A549 (cell line): ENCODE measurements at regions not wholly inside any gene's neighbourhood (a gene's known extent, or its start where the extent isn't known, plus 50 kb on each side); places are given as distances from the start of the nearest gene placed in this dataset.

Source experiments
- ATAC-seq, 2 experiments: fragments of 200-7000 bp in 1 of 2; fragments of >200 bp in 1 of 2; cut with Nextera tagmentation in 1 of 2; cut with Tn5 transposase in 1 of 2; 3 replicates each; pipeline versions ENCODE4 v1.8.0 to v1.9.1; 2018 to 2020; ENCODE audit warnings: mild to moderate bottlenecking in 1 of 2, moderate library complexity in 1 of 2
- CTCF ChIA-PET: fragments of 300-600 bp; sonication (Branson Sonifier 250); formaldehyde crosslinking; extraction: SDS; loops from one replicate; lab custom pipeline; 2021; ENCODE audit warnings: antibody characterized with exemption, inconsistent platforms; lab: Yijun Ruan, JAX
- POLR2A ChIA-PET: fragments of 350-600 bp; formaldehyde crosslinking; extraction: SDS; loops from one replicate; lab custom pipeline; 2021; ENCODE audit warnings: antibody characterized with exemption, inconsistent platforms; lab: Yijun Ruan, JAX
- DNase-seq, 2 experiments: peaks; one replicate each; pipeline versions ENCODE4 v3.0.0 to v3.0.0-alpha.2; 2011 to 2016; ENCODE audit warnings: low read depth in 1 of 2, low spot score in 1 of 2
- FAIRE-seq: peaks from 2 replicates; lab custom pipeline; 2011; peaks lifted over from hg19 to GRCh38; lab: Jason Lieb, UNC
- H3K27ac ChIP-seq, 2 experiments: fragments of >200 bp; sonication (Bioruptor Twin); formaldehyde crosslinking; 3 replicates each; pipeline ENCODE4 v1.5.1; 2016 to 2017
- H3K4me1 ChIP-seq: fragments of >200 bp; sonication (Bioruptor Twin); formaldehyde crosslinking; 3 replicates; pipeline ENCODE4 v1.6.1; 2016
- H3K4me2 ChIP-seq: fragments of >200 bp; sonication (Bioruptor Twin); formaldehyde crosslinking; 3 replicates; pipeline ENCODE4 v1.6.1; 2016
- H3K4me3 ChIP-seq: fragments of >200 bp; sonication (Bioruptor Twin); formaldehyde crosslinking; 3 replicates; pipeline ENCODE4 v1.5.1; 2016
- H3K9me3 ChIP-seq: fragments of >200 bp; sonication (Bioruptor Twin); formaldehyde crosslinking; 3 replicates; pipeline ENCODE4 v1.6.1; 2016
- CBX2 ChIP-seq: fragments of 200-600 bp; sonication (generic); IDR thresholded peaks from 2 replicates; pipeline ENCODE4 v1.6.1; 2016; ENCODE audit warnings: low read depth, mild to moderate bottlenecking, borderline replicate concordance
- CBX8 ChIP-seq: fragments of 200-600 bp; sonication (generic); IDR thresholded peaks from 2 replicates; pipeline ENCODE4 v1.6.1; 2016
- CHD2 ChIP-seq: fragments of 150-350 bp; IDR thresholded peaks from 2 replicates; pipeline ENCODE4 v1.6.1; 2014; ENCODE audit warnings: low read length; ENCODE audit not compliant: partially characterized antibody
- CHD4 ChIP-seq: fragments of 200-600 bp; sonication (generic); IDR thresholded peaks from 2 replicates; pipeline ENCODE4 v1.6.1; 2016; ENCODE audit warnings: antibody characterized with exemption, mild to moderate bottlenecking, borderline replicate concordance
- EHF ChIP-seq: fragments of 250-450 bp; sonication (Bioruptor Pico); IDR thresholded peaks from 2 replicates; pipeline ENCODE4 v1.5.0; 2020; ENCODE audit warnings: mild to moderate bottlenecking
- EHMT2 ChIP-seq: fragments of 200-600 bp; sonication (generic); IDR thresholded peaks from 2 replicates; pipeline ENCODE4 v1.6.1; 2016; ENCODE audit warnings: antibody characterized with exemption, low read depth, mild to moderate bottlenecking, moderate library complexity
- ELK1 ChIP-seq: fragments of 150-350 bp; IDR thresholded peaks from 2 replicates; pipeline ENCODE4 v1.6.1; 2014; ENCODE audit warnings: low read depth, mild to moderate bottlenecking, low read length
- ESRRA ChIP-seq: fragments of 150-350 bp; IDR thresholded peaks from 2 replicates; pipeline ENCODE4 v1.6.1; 2014; ENCODE audit warnings: mild to moderate bottlenecking, low read length, borderline replicate concordance
- FOSL2 ChIP-seq, 2 experiments: fragments of 450-650 bp in 1 of 2; fragments of >200 bp in 1 of 2; sonication (Bioruptor Twin) in 1 of 2; formaldehyde crosslinking; IDR thresholded peaks; 2 replicates each; pipeline versions ENCODE4 v1.5.0 to v1.6.1; 2016 to 2020; ENCODE audit warnings: mild to moderate bottlenecking in 1 of 2, moderate library complexity in 1 of 2
- FOXS1 ChIP-seq: fragments of 250-450 bp; sonication (Bioruptor Pico); IDR thresholded peaks from 2 replicates; pipeline ENCODE4 v1.5.0; 2020; ENCODE audit warnings: mild to moderate bottlenecking, moderate library complexity
- HES2 ChIP-seq: fragments of >200 bp; sonication (Bioruptor Twin); formaldehyde crosslinking; IDR thresholded peaks from 2 replicates; pipeline ENCODE4 v1.6.1; 2016
- HEYL ChIP-seq: fragments of 250-450 bp; sonication (Bioruptor Pico); IDR thresholded peaks from 2 replicates; pipeline ENCODE4 v1.8.0; 2021; ENCODE audit warnings: mild to moderate bottlenecking, moderate library complexity
- HOXA7 ChIP-seq: fragments of 250-450 bp; sonication (Bioruptor Pico); IDR thresholded peaks from 2 replicates; pipeline ENCODE4 v1.5.0; 2020; ENCODE audit warnings: mild to moderate bottlenecking, moderate library complexity
- HOXB13 ChIP-seq: fragments of 250-450 bp; sonication (Bioruptor Pico); IDR thresholded peaks from 2 replicates; pipeline ENCODE4 v1.5.0; 2020; ENCODE audit warnings: low read depth, mild to moderate bottlenecking, moderate library complexity
- JUN ChIP-seq, 2 experiments: fragments of >200 bp; sonication (Bioruptor Twin); formaldehyde crosslinking; IDR thresholded peaks; 2 replicates in 1 of 2; 3 replicates in 1 of 2; pipeline ENCODE4 v1.6.1; 2016 to 2017
- MAFK ChIP-seq: fragments of 450-650 bp; IDR thresholded peaks from 2 replicates; pipeline ENCODE4 v1.6.1; 2014; ENCODE audit not compliant: partially characterized antibody
- NFE2L2 ChIP-seq: fragments of 150-350 bp; conservative IDR thresholded peaks from 2 replicates; pipeline ENCODE4 v1.6.1; 2014; ENCODE audit warnings: low read length
- PHF8 ChIP-seq: fragments of 200-600 bp; sonication (generic); IDR thresholded peaks from 2 replicates; pipeline ENCODE4 v1.6.1; 2016; ENCODE audit warnings: low read depth, mild to moderate bottlenecking, antibody characterized with exemption, moderate library complexity, borderline replicate concordance
- POLR2A ChIP-seq: IDR thresholded peaks from 2 replicates; pipeline ENCODE4 v1.6.1; 2012; ENCODE audit warnings: mild to moderate bottlenecking, low read length
- RFX5 ChIP-seq: fragments of 450-650 bp; IDR thresholded peaks from 2 replicates; pipeline ENCODE4 v1.7.1; 2014; ENCODE audit warnings: antibody characterized with exemption, mild to moderate bottlenecking, moderate library complexity
- RNF2 ChIP-seq: fragments of 200-600 bp; sonication (generic); IDR thresholded peaks from 2 replicates; pipeline ENCODE4 v1.6.1; 2016; ENCODE audit warnings: low read depth, mild to moderate bottlenecking, antibody characterized with exemption, moderate library complexity, borderline replicate concordance
- SMC3 ChIP-seq: fragments of >200 bp; sonication (Bioruptor Twin); formaldehyde crosslinking; IDR thresholded peaks from 3 replicates; pipeline ENCODE4 v1.6.1; 2018; ENCODE audit warnings: inconsistent platforms
- SREBF2 ChIP-seq: fragments of 450-650 bp; IDR thresholded peaks from 2 replicates; pipeline ENCODE4 v1.6.1; 2014; ENCODE audit warnings: mild to moderate bottlenecking, moderate library complexity
- TFCP2L1 ChIP-seq: fragments of 250-450 bp; sonication (Bioruptor Pico); IDR thresholded peaks from 2 replicates; pipeline ENCODE4 v1.5.0; 2021; ENCODE audit warnings: mild to moderate bottlenecking
- ZC3H11A ChIP-seq: fragments of 450-650 bp; IDR thresholded peaks from 2 replicates; pipeline ENCODE4 v1.6.1; 2014; ENCODE audit warnings: antibody characterized with exemption, mild to moderate bottlenecking
- ZNF302 ChIP-seq: fragments of 250-450 bp; sonication (Bioruptor Pico); IDR thresholded peaks from 2 replicates; pipeline ENCODE4 v1.9.0; 2021; ENCODE audit warnings: inconsistent platforms, mild to moderate bottlenecking, moderate library complexity
- ZSCAN20 ChIP-seq: fragments of 250-450 bp; sonication (Bioruptor Pico); IDR thresholded peaks from 2 replicates; pipeline ENCODE4 v1.8.0; 2022; ENCODE audit warnings: mild to moderate bottlenecking, moderate library complexity
- WGBS: methylation state at CpG from one replicate; pipeline ENCODE4 v1.1.6; 2017; ENCODE audit errors: missing lambda C conversion rate; 5-methylcytosine and 5-hydroxymethylcytosine counted together
- TF ChIP-seq, protein P1 (sequence below): fragments of >200 bp; sonication (Bioruptor Twin); formaldehyde crosslinking; IDR thresholded peaks from 3 replicates; pipeline ENCODE4 v1.6.1; 2016
- TF ChIP-seq, protein P2 (sequence below): fragments of 450-650 bp; IDR thresholded peaks from 2 replicates; pipeline ENCODE4 v1.6.1; 2014; ENCODE audit warnings: antibody characterized with exemption
- TF ChIP-seq, protein P3 (sequence below): IDR thresholded peaks from 2 replicates; pipeline ENCODE4 v1.6.1; 2012
- TF ChIP-seq, protein P4 (sequence below): fragments of 250-450 bp; sonication (Bioruptor Pico); IDR thresholded peaks from 2 replicates; pipeline ENCODE4 v1.5.0; 2021; ENCODE audit warnings: mild to moderate bottlenecking, moderate library complexity, borderline replicate concordance

GRCh38 chr4:128483041-128483440, 195.4 kb upstream of the PGRMC2 start:
- no peak for TF ChIP-seq JUN (IDR thresholded peaks at IDR 0.05)
- no peak for TF ChIP-seq HEYL (CRISPR knock-in tag)
- TF ChIP-seq POLR2A = no peak
- no peak for TF ChIP-seq ZNF302 (CRISPR knock-in tag)
- TF ChIP-seq FOSL2 (IDR thresholded peaks at IDR 0.05) = no peak
- no peak for TF ChIP-seq FOSL2 (CRISPR knock-in tag; IDR thresholded peaks at IDR 0.05)
- no peak for TF ChIP-seq MAFK
- TF ChIP-seq, protein P1, sequence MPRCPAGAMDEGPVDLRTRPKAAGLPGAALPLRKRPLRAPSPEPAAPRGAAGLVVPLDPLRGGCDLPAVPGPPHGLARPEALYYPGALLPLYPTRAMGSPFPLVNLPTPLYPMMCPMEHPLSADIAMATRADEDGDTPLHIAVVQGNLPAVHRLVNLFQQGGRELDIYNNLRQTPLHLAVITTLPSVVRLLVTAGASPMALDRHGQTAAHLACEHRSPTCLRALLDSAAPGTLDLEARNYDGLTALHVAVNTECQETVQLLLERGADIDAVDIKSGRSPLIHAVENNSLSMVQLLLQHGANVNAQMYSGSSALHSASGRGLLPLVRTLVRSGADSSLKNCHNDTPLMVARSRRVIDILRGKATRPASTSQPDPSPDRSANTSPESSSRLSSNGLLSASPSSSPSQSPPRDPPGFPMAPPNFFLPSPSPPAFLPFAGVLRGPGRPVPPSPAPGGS = no peak
- TF ChIP-seq RFX5 = no peak
- H3K4me3 ChIP-seq = no peak overlapping the region
- POLR2A ChIA-PET = no interaction called here
- CTCF ChIA-PET = interaction anchor here (1.0 kb wide), 1 partner anchor 56 kb away, joined by 3 read pairs; no protein-coding TSS in a partner anchor
- no peak for DNase-seq
- ATAC-seq = no peak
- WGBS = 93% methylated on average over 2 of the region's 2 CpGs
- H3K9me3 ChIP-seq = no peaks in the 10 kb centered on the region
- H3K27ac ChIP-seq = no peak overlapping the region
- no peak overlapping the region for H3K4me2 ChIP-seq
- FAIRE-seq = no peak
- H3K4me1 ChIP-seq = no peaks in the 10 kb centered on the region

DNA sequence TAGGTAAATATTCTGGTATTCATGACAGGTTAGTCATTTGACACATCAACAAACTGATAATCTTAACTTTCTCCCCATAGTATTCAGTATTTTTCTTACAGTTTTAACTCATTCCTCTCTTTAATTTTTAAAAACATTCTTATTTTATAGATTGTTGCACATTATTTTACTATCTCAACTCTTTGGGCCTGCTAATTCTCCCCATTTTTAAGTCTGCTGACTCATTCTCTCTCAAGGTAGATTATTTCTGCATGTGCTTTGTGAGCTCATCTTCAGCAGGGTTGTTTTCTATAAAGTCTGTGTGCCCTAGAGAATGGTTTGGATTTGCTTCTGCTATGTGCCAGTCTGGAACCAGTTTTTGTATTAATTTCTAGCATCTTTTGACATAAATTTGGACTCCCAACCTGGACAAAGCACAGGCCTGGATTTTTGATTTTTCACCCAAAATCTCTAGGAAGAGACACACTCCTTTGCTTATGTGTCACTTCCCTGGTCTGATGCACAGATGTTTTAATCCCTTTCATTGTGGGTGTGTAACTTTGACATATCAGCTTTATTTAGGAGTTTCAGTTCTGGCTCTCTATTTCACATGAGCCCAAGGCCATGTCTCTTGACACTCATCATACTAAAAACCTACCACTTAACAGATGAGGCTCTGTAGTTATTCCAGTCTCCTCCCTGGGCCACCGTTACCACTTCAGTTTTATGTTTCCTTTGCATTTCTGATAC, 194.3 kb upstream of the PGRMC2 start:
- TF ChIP-seq HES2 = no peak
- TF ChIP-seq RNF2 = no peak
- no peak for TF ChIP-seq CHD4
- no peak for TF ChIP-seq RFX5
- no peak for TF ChIP-seq HOXB13
- TF ChIP-seq ZSCAN20 (CRISPR knock-in tag) = no peak
- TF ChIP-seq SREBF2 = no peak
- TF ChIP-seq ESRRA = no peak
- no peak for TF ChIP-seq MAFK
- TF ChIP-seq CBX8 = no peak
- TF ChIP-seq, protein P2, sequence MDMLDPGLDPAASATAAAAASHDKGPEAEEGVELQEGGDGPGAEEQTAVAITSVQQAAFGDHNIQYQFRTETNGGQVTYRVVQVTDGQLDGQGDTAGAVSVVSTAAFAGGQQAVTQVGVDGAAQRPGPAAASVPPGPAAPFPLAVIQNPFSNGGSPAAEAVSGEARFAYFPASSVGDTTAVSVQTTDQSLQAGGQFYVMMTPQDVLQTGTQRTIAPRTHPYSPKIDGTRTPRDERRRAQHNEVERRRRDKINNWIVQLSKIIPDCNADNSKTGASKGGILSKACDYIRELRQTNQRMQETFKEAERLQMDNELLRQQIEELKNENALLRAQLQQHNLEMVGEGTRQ = no peak
- TF ChIP-seq, protein P3, sequence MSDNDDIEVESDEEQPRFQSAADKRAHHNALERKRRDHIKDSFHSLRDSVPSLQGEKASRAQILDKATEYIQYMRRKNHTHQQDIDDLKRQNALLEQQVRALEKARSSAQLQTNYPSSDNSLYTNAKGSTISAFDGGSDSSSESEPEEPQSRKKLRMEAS = no peak
- TF ChIP-seq SMC3 = no peak
- no peak for TF ChIP-seq HOXA7 (CRISPR knock-in tag)
- no peak for TF ChIP-seq NFE2L2
- ATAC-seq (no peak), DNase-seq (no peak), FAIRE-seq (no peak)
- Histone ChIP-seq H3K4me1 (no peaks in the 10 kb centered on the region), H3K9me3 (no peaks in the 10 kb centered on the region), H3K27ac (peak overlapping the region in 1 of 2 experiments; percentile 38; a peak in 1 of 6 replicates), H3K4me2 (no peak overlapping the region), H3K4me3 (no peak overlapping the region)
- ChIA-PET CTCF (no interaction called here), POLR2A (no interaction called here)
- WGBS = 100% methylated on average over 1 of the region's 1 CpG

DNA sequence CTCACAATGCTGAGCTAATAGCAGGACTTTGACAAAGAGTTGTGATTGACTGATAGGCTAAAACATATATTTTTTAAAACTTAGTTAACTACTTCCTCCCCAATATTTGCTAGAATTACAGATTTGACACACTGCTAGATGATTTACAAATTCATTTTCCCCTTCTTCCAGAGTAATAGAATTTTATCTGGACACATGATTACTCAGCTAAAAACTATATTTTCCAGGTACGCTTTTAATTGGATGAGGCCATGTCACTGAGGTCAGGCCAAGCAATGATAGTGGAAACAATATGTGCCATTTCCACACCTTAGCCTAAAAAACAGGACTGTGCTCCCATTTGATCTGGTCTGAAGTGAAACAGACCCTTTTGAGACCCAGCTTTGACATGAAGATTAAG, 193.3 kb upstream of the PGRMC2 start:
- Histone ChIP-seq H3K4me2 (no peak overlapping the region), H3K9me3 (no peaks in the 10 kb centered on the region), H3K27ac (no peak overlapping the region), H3K4me1 (no peaks in the 10 kb centered on the region), H3K4me3 (no peak overlapping the region)
- DNase-seq (no peak), ATAC-seq (no peak), FAIRE-seq (no peak)
- WGBS = 100% methylated on average over 1 of the region's 1 CpG
- ChIA-PET POLR2A (no interaction called here), CTCF (interaction anchor here (1.1 to 2.1 kb wide), 2 partner anchors 27 to 53 kb away, joined by 3 to 5 read pairs; no protein-coding TSS in a partner anchor)
- TF ChIP-seq, protein P4, sequence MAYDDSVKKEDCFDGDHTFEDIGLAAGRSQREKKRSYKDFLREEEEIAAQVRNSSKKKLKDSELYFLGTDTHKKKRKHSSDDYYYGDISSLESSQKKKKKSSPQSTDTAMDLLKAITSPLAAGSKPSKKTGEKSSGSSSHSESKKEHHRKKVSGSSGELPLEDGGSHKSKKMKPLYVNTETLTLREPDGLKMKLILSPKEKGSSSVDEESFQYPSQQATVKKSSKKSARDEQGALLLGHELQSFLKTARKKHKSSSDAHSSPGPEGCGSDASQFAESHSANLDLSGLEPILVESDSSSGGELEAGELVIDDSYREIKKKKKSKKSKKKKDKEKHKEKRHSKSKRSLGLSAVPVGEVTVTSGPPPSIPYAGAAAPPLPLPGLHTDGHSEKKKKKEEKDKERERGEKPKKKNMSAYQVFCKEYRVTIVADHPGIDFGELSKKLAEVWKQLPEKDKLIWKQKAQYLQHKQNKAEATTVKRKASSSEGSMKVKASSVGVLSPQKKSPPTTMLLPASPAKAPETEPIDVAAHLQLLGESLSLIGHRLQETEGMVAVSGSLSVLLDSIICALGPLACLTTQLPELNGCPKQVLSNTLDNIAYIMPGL (CRISPR knock-in tag) = no peak
- TF ChIP-seq EHMT2 = no peak
- TF ChIP-seq ZC3H11A = no peak
- no peak for TF ChIP-seq HOXA7 (CRISPR knock-in tag)
- TF ChIP-seq FOXS1 (CRISPR knock-in tag) = no peak
- no peak for TF ChIP-seq CBX2
- no peak for TF ChIP-seq ELK1
- TF ChIP-seq CHD2 = no peak
- no peak for TF ChIP-seq TFCP2L1
- no peak for TF ChIP-seq FOSL2 (IDR thresholded peaks at IDR 0.05)
- TF ChIP-seq FOSL2 (CRISPR knock-in tag; IDR thresholded peaks at IDR 0.05) = no peak
- no peak for TF ChIP-seq MAFK
- no peak for TF ChIP-seq HOXB13
- TF ChIP-seq EHF (CRISPR knock-in tag) = no peak
- no peak for TF ChIP-seq PHF8
